Loucy (cell line): ENCODE measurements at regions not wholly inside any gene's neighbourhood (a gene's known extent, or its start where the extent isn't known, plus 50 kb on each side); places are given as distances from the start of the nearest gene placed in this dataset.

Experiments
- H2AFZ ChIP-seq: fragments of 200-600 bp; sonication (generic); 2 replicates; pipeline ENCODE4 v1.6.0; 2016; ENCODE audit warnings: antibody characterized with exemption, mild to moderate bottlenecking, low read length, moderate library complexity
- H3F3A ChIP-seq: fragments of 200-600 bp; 2 replicates; pipeline ENCODE4 v1.6.0; 2016; ENCODE audit warnings: antibody characterized with exemption, low read depth, mild to moderate bottlenecking
- H3K27me3 ChIP-seq: fragments of 200-600 bp; sonication (generic); 2 replicates; pipeline ENCODE4 v1.6.1; 2014; ENCODE audit warnings: low read length, mild to moderate bottlenecking; ENCODE audit not compliant: insufficient read depth, poor library complexity, severe bottlenecking
- H3K36me3 ChIP-seq: fragments of 200-600 bp; sonication (generic); 2 replicates; pipeline ENCODE4 v1.6.1; 2016; ENCODE audit warnings: low read length; ENCODE audit not compliant: insufficient read depth
- H3K4me1 ChIP-seq: fragments of 200-600 bp; sonication (generic); 2 replicates; pipeline ENCODE4 v1.5.1; 2014; ENCODE audit warnings: low read length, mild to moderate bottlenecking; ENCODE audit not compliant: insufficient read depth, poor library complexity, severe bottlenecking
- H3K4me2 ChIP-seq: fragments of 200-600 bp; sonication (generic); 2 replicates; pipeline ENCODE4 v1.6.0; 2014; ENCODE audit warnings: antibody characterized with exemption, low read length, low read depth, mild to moderate bottlenecking; ENCODE audit not compliant: poor library complexity, severe bottlenecking
- H3K4me3 ChIP-seq: fragments of 200-600 bp; sonication (generic); 2 replicates; pipeline ENCODE4 v1.5.1; 2014; ENCODE audit warnings: low read length, mild to moderate bottlenecking, mixed read lengths; ENCODE audit not compliant: poor library complexity, severe bottlenecking
- H3K79me2 ChIP-seq: fragments of 200-600 bp; sonication (generic); 2 replicates; pipeline ENCODE4 v1.6.1; 2014; ENCODE audit warnings: low read length; ENCODE audit not compliant: insufficient read depth
- H3K9ac ChIP-seq: fragments of 200-600 bp; sonication (generic); 2 replicates; pipeline ENCODE4 v1.6.0; 2014; ENCODE audit warnings: mild to moderate bottlenecking, low read depth, low read length, moderate library complexity; ENCODE audit not compliant: poor library complexity, severe bottlenecking
- H3K9me2 ChIP-seq: fragments of 200-600 bp; sonication (generic); replicated peaks from 2 replicates; pipeline ENCODE4 v1.6.1; 2016; ENCODE audit warnings: low read depth, low read length, mixed read lengths
- H3K9me3 ChIP-seq: fragments of 200-600 bp; sonication (generic); 2 replicates; pipeline ENCODE4 v1.6.1; 2014; ENCODE audit warnings: mild to moderate bottlenecking, antibody characterized with exemption, low read length, low read depth; ENCODE audit not compliant: insufficient read depth
- H4K20me1 ChIP-seq: fragments of 200-600 bp; sonication (generic); 2 replicates; pipeline ENCODE4 v1.6.0; 2014; ENCODE audit warnings: antibody characterized with exemption, low read length, mild to moderate bottlenecking; ENCODE audit not compliant: insufficient read depth, poor library complexity, severe bottlenecking
- CTCF ChIP-seq: fragments of 200-600 bp; sonication (generic); conservative IDR thresholded peaks from 2 replicates; pipeline ENCODE4 v1.5.1; 2014; ENCODE audit warnings: mild to moderate bottlenecking, antibody characterized with exemption, low read length
- EZH2phosphoT487 ChIP-seq: fragments of 200-600 bp; IDR thresholded peaks from 2 replicates; pipeline ENCODE4 v1.6.1; 2018; ENCODE audit warnings: antibody characterized with exemption, mild to moderate bottlenecking, moderate library complexity, borderline replicate concordance

- Histone ChIP-seq H3K9me3 (no peaks in the 10 kb centered on the region), H3K9ac (no peak overlapping the region), H3F3A (no peaks in the 10 kb centered on the region), H3K4me1 (no peaks in the 10 kb centered on the region), H3K79me2 (no peaks in the 10 kb centered on the region), H2AFZ (no peak overlapping the region), H3K27me3 (no peaks in the 10 kb centered on the region), H3K4me3 (no peak overlapping the region), H3K4me2 (no peak overlapping the region), H3K36me3 (no peaks in the 10 kb centered on the region), H4K20me1 (no peaks in the 10 kb centered on the region), H3K9me2 (no peaks in the 10 kb centered on the region)
- TF ChIP-seq CTCF (no peak), EZH2phosphoT487 (no peak)
Measured at GRCh38 chr16:66289986-66290385, 76.5 kb upstream of the CDH5 start.

- no peaks in the 10 kb centered on the region for H3K36me3 ChIP-seq
- H3K27me3 ChIP-seq = no peaks in the 10 kb centered on the region
- no peaks in the 10 kb centered on the region for H3K4me1 ChIP-seq
- H3F3A ChIP-seq = no peaks in the 10 kb centered on the region
- H3K4me2 ChIP-seq = no peak overlapping the region
- H3K9me2 ChIP-seq = no peaks in the 10 kb centered on the region
- H3K9me3 ChIP-seq = no peaks in the 10 kb centered on the region
- H3K4me3 ChIP-seq = no peak overlapping the region
- H2AFZ ChIP-seq = no peak overlapping the region
- no peak overlapping the region for H3K9ac ChIP-seq
- TF ChIP-seq CTCF = no peak
- no peak for TF ChIP-seq EZH2phosphoT487
- no peaks in the 10 kb centered on the region for H4K20me1 ChIP-seq
- no peaks in the 10 kb centered on the region for H3K79me2 ChIP-seq
Measured at GRCh38 chr16:66289051-66289680, 77.3 kb upstream of the CDH5 start.

- Histone ChIP-seq H3K36me3 (no peaks in the 10 kb centered on the region), H3K9me2 (no peaks in the 10 kb centered on the region), H3K4me2 (no peak overlapping the region), H3K4me1 (no peaks in the 10 kb centered on the region), H4K20me1 (no peaks in the 10 kb centered on the region), H3K9ac (no peak overlapping the region), H3K79me2 (no peaks in the 10 kb centered on the region), H2AFZ (no peak overlapping the region), H3F3A (no peaks in the 10 kb centered on the region), H3K9me3 (no peaks in the 10 kb centered on the region), H3K27me3 (no peaks in the 10 kb centered on the region), H3K4me3 (no peak overlapping the region)
- TF ChIP-seq EZH2phosphoT487 = no peak
- no peak for TF ChIP-seq CTCF
Measured at GRCh38 chr16:66287926-66288325, 78.6 kb upstream of the CDH5 start.
